ENCODE measurements at regions not wholly inside any gene's neighbourhood (a gene's known extent, or its start where the extent isn't known, plus 50 kb on each side); places are given as distances from the start of the nearest gene placed in this dataset.
"Not testable (repeated sequence)": the region's sequence is repeated elsewhere in the genome, so short reads cannot be mapped to it uniquely, and the experiment has no call there.

DNA sequence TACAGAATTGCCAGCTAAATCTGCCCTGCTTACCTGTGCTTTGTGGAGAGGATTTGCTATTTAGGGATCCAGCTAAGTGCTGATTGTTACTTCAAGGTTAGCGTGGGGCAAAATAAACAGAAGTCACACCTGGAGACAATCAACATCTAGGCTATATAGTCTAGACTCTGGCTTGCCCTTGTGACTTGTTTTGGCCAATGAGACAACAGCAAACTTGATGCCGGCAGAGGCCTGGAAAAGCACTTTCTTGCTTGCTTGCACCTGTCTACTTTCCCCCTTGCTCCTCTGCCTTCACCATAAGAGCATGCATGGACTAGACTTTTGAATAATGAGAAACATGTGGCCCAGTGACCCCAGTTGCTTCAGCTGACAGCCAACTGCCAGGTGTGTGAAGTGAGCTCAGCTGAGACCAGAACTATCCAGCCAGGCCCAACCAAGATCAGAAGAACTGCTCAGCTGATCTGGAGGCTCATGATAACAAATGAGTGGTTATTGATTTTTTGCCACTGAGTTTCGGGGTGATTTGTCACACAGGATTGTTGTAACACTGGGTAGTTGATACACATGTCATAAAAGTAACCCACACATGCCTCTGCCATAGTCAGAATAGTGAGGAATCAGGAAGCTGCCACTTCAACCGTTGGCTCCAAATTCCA, 164.4 kb downstream of the RBMX2 start:
- H3K36me3 ChIP-seq (ENCODE audit: control insufficient read depth in 2 of 2, insufficient read depth in 2 of 2, low read length in 1 of 2), result no peaks in the 10 kb centered on the region
- intact Hi-C loops (cut with micrococcal nuclease; ENCODE audit: unreplicated experiment) (no loop called here), in situ Hi-C loops (cut with MboI) (no loop called here)
- no peak overlapping the region for H3K27ac ChIP-seq (ENCODE audit: control insufficient read depth, insufficient read depth)
- no peaks in the 10 kb centered on the region for H3K9me3 ChIP-seq (replicated peaks; ENCODE audit: control insufficient read depth, insufficient read depth, low read length)
- ChIA-PET POLR2A (no interaction called here), RAD21 (ENCODE audit: unreplicated experiment) (no interaction called here), CTCF (interaction anchor here (1.3 to 3.1 kb wide), 2 partner anchors 10 to 26 kb away, joined by 4 to 12 read pairs; no protein-coding TSS in a partner anchor), SMC1A (ENCODE audit: uncharacterized antibody, unreplicated experiment) (no interaction called here)
- FAIRE-seq, result no peak
- no TSS peak for BruUV-seq (replicated peaks)
- H4K20me1 ChIP-seq (ENCODE audit: control insufficient read depth, insufficient read depth), result no peaks in the 10 kb centered on the region
- no peak overlapping the region for H3K9ac ChIP-seq (ENCODE audit: control insufficient read depth, insufficient read depth, low read length)
- H3K79me2 ChIP-seq (ENCODE audit: control insufficient read depth, insufficient read depth, low read length), result no peaks in the 10 kb centered on the region
- no peak overlapping the region for H2AFZ ChIP-seq (ENCODE audit: control insufficient read depth, low read depth, low read length)
- H3K27me3 ChIP-seq (replicated peaks in 1 of 2; ENCODE audit: control insufficient read depth in 2 of 2, insufficient read depth in 2 of 2, low read length in 1 of 2), result no peaks in the 10 kb centered on the region
- DNase-seq (ENCODE audit: low read depth, low spot score), result no peak
- ATAC-seq, result no peak
- WGBS (ENCODE audit: insufficient coverage, insufficient replicate concordance, low lambda C conversion rate, missing lambda C conversion rate), result 29% methylated on average over 4 of the region's 4 CpGs
- H3K4me3 ChIP-seq, result no peak overlapping the region
- no peak overlapping the region for H3K4me2 ChIP-seq (ENCODE audit: control insufficient read depth, insufficient read depth)
- TF ChIP-seq CBFB (IDR thresholded peaks at IDR 0.05; ENCODE audit: low read depth) (no peak), CHD1 (IDR thresholded peaks at IDR 0.05; ENCODE audit: low read depth, low read length) (no peak)
- H3K4me1 ChIP-seq (ENCODE audit: control insufficient read depth, insufficient read depth, low read length), result no peaks in the 10 kb centered on the region

DNA sequence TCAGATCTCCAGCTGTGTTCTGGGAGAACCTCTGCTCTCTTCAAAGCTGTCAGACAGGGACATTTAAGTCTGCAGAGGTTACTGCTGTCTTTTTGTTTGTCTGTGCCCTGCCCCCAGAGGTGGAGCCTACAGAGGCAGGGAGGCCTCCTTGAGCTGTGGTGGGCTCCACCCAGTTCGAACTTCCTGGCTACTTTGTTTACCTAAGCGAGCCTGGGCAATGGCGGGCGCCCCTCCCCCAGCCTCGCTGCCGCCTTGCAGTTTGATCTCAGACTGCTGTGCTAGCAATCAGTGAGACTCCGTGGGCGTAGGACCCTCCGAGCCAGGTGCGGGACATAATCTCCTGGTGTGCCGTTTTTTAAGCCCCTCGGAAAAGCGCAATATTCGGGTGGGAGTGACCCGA, 171.2 kb downstream of the RBMX2 start:
- SMC1A ChIA-PET (ENCODE audit: uncharacterized antibody, unreplicated experiment); H3K27ac ChIP-seq (ENCODE audit: control insufficient read depth, insufficient read depth); H3K4me2 ChIP-seq (ENCODE audit: control insufficient read depth, insufficient read depth); H3K9me3 ChIP-seq (replicated peaks; ENCODE audit: control insufficient read depth, insufficient read depth, low read length); H3K36me3 ChIP-seq (ENCODE audit: control insufficient read depth in 2 of 2, insufficient read depth in 2 of 2, low read length in 1 of 2); BruUV-seq (replicated peaks); ATAC-seq; intact Hi-C loops (cut with micrococcal nuclease; ENCODE audit: unreplicated experiment); in situ Hi-C loops (cut with MboI); H4K20me1 ChIP-seq (ENCODE audit: control insufficient read depth, insufficient read depth); POLR2A ChIA-PET; RAD21 ChIA-PET (ENCODE audit: unreplicated experiment); H3K27me3 ChIP-seq (replicated peaks in 1 of 2; ENCODE audit: control insufficient read depth in 2 of 2, insufficient read depth in 2 of 2, low read length in 1 of 2); H3K79me2 ChIP-seq (ENCODE audit: control insufficient read depth, insufficient read depth, low read length); H3K9ac ChIP-seq (ENCODE audit: control insufficient read depth, insufficient read depth, low read length); H3K4me1 ChIP-seq (ENCODE audit: control insufficient read depth, insufficient read depth, low read length); H3K4me3 ChIP-seq; H2AFZ ChIP-seq (ENCODE audit: control insufficient read depth, low read depth, low read length); FAIRE-seq; DNase-seq (ENCODE audit: low read depth, low spot score); CTCF ChIA-PET: not testable (repeated sequence)
- 63% methylated on average over 9 of the region's 15 CpGs for WGBS (ENCODE audit: insufficient coverage, insufficient replicate concordance, low lambda C conversion rate, missing lambda C conversion rate)
